ENCODE measurements at regions not wholly inside any gene's neighbourhood (a gene's known extent, or its start where the extent isn't known, plus 50 kb on each side); places are given as distances from the start of the nearest gene placed in this dataset.

GRCh38 chr10:110358869-110359629, 54.3 kb upstream of the SMNDC1 start:
- DNase-seq (ENCODE audit: low spot score) = no peak
- TF ChIP-seq CTCF (IDR thresholded peaks at IDR 0.05; ENCODE audit: borderline replicate concordance, control extremely low read depth, extremely low read depth, insufficient read depth, missing control alignments) = no peak
- in situ Hi-C loops (cut with MboI; ENCODE audit: low sequenced_read_pairs, unreplicated experiment) = no loop called here

- in situ Hi-C loops (cut with MboI; ENCODE audit: low sequenced_read_pairs, unreplicated experiment) = no loop called here
- TF ChIP-seq CTCF (IDR thresholded peaks at IDR 0.05; ENCODE audit: borderline replicate concordance, control extremely low read depth, extremely low read depth, insufficient read depth, missing control alignments) = no peak
Measured at GRCh38 chr10:110360857-110361474, 56.2 kb upstream of the SMNDC1 start.

GRCh38 chr10:110361800-110362456, 57.2 kb upstream of the SMNDC1 start:
- in situ Hi-C loops (cut with MboI; ENCODE audit: low sequenced_read_pairs, unreplicated experiment) = no loop called here

More at GRCh38 chr10:110360857-110361474, 56.2 kb upstream of the SMNDC1 start:
- no peak for DNase-seq (ENCODE audit: low spot score)

GRCh38 chr10:110363572-110364411, 59.1 kb upstream of the SMNDC1 start:
- TF ChIP-seq CTCF (IDR thresholded peaks at IDR 0.05; ENCODE audit: borderline replicate concordance, control extremely low read depth, extremely low read depth, insufficient read depth, missing control alignments) = no peak
- in situ Hi-C loops (cut with MboI; ENCODE audit: low sequenced_read_pairs, unreplicated experiment) = no loop called here
- DNase-seq (ENCODE audit: low spot score) = no peak

More at GRCh38 chr10:110361800-110362456, 57.2 kb upstream of the SMNDC1 start:
- no peak for TF ChIP-seq CTCF (IDR thresholded peaks at IDR 0.05; ENCODE audit: borderline replicate concordance, control extremely low read depth, extremely low read depth, insufficient read depth, missing control alignments)
- DNase-seq (ENCODE audit: low spot score) = no peak

GRCh38 chr10:110364531-110364937, 59.8 kb upstream of the SMNDC1 start:
- no peak for TF ChIP-seq CTCF (IDR thresholded peaks at IDR 0.05; ENCODE audit: borderline replicate concordance, control extremely low read depth, extremely low read depth, insufficient read depth, missing control alignments)
- no peak for DNase-seq (ENCODE audit: low spot score)
- in situ Hi-C loops (cut with MboI; ENCODE audit: low sequenced_read_pairs, unreplicated experiment) = no loop called here

All from GM13976 (cell line).